ENCODE measurements at regions not wholly inside any gene's neighbourhood (a gene's known extent, or its start where the extent isn't known, plus 50 kb on each side); places are given as distances from the start of the nearest gene placed in this dataset.

DNA sequence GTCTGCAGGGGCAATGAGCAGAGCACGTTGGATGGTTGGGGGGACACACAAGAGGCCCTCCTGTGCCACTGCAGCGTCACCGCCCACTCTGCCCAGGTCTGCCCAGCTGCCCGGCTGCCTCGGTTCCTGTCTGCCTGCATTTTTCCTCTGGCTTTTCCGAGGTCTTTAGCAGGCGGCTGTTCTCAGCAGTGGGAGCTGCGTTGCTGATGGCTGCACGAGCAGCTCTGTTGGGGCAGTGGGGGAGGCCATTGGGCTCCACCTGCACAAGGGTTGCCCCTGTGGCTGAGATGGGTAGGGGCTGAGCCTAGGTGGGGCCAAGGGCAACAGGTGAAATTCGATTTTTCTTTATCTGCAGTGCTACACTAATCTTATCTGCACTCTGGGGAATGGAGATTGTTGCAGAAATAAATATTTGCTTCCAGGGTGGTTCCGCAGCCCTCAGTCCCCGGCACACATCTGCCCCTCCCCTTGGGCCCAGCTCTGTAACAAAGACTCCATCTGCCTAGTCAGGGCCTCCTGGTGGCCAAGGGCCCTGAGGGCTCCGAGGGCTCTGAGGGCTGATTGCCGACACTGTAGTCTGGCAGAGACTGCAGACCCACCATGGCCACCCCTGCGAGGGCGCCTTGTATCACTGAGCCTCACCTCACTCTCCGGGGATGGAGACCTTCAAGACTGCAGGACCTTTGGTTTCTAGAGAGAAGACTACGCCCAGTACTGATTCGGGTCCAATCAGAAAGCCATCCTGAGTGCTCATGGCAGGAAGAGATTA is 141.7 kb upstream of the SHH start (continued):
- TF ChIP-seq, protein P1, sequence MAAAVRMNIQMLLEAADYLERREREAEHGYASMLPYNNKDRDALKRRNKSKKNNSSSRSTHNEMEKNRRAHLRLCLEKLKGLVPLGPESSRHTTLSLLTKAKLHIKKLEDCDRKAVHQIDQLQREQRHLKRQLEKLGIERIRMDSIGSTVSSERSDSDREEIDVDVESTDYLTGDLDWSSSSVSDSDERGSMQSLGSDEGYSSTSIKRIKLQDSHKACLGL (CRISPR knock-in tag; IDR thresholded peaks at IDR 0.05): no peak
- TF ChIP-seq ZNF549 (CRISPR knock-in tag; IDR thresholded peaks at IDR 0.05): no peak
- TF ChIP-seq MTA1 (CRISPR knock-in tag; IDR thresholded peaks at IDR 0.05; ENCODE audit: borderline replicate concordance): peak; percentile 92; the same call in 1 of the 2 replicates
- TF ChIP-seq ZNF552 (CRISPR knock-in tag; IDR thresholded peaks at IDR 0.05; ENCODE audit: borderline replicate concordance): no peak
- TF ChIP-seq ZNF251 (CRISPR knock-in tag; IDR thresholded peaks at IDR 0.05): no peak
- TF ChIP-seq SOX5 (CRISPR knock-in tag; IDR thresholded peaks at IDR 0.05; ENCODE audit: borderline replicate concordance): peak; percentile 72; the same call in 1 of the 2 replicates
- no peak for TF ChIP-seq ISX (CRISPR knock-in tag; conservative IDR thresholded peaks at IDR 0.05)
- no peak for TF ChIP-seq ZC3H13 (CRISPR knock-in tag; IDR thresholded peaks at IDR 0.05)
- TF ChIP-seq, protein P2, sequence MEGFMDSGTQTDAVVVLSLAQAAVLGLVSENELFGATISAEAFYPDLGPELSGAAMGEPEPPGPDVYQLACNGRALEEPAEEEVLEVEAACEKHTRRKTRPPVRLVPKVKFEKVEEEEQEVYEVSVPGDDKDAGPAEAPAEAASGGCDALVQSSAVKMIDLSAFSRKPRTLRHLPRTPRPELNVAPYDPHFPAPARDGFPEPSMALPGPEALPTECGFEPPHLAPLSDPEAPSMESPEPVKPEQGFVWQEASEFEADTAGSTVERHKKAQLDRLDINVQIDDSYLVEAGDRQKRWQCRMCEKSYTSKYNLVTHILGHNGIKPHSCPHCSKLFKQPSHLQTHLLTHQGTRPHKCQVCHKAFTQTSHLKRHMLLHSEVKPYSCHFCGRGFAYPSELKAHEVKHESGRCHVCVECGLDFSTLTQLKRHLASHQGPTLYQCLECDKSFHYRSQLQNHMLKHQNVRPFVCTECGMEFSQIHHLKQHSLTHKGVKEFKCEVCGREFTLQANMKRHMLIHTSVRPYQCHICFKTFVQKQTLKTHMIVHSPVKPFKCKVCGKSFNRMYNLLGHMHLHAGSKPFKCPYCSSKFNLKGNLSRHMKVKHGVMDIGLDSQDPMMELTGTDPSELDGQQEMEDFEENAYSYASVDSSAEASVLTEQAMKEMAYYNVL (CRISPR knock-in tag; IDR thresholded peaks at IDR 0.05; ENCODE audit: borderline replicate concordance): peak; percentile 49; the same call in 1 of the 2 replicates
- TF ChIP-seq FIP1L1 (IDR thresholded peaks at IDR 0.05; ENCODE audit: borderline replicate concordance, insufficient read depth, low read depth, low read length): no peak
- no peak for TF ChIP-seq ZNF432 (CRISPR knock-in tag; IDR thresholded peaks at IDR 0.05; ENCODE audit: borderline replicate concordance)
- TF ChIP-seq KDM6A (CRISPR knock-in tag; IDR thresholded peaks at IDR 0.05; ENCODE audit: low read depth): no peak; the same call in 1 of the 2 replicates
- 0 out of 2 replicates have a peak, but pooled peaks have one; percentile 27 for TF ChIP-seq ZNF136 (CRISPR knock-in tag; IDR thresholded peaks at IDR 0.05; ENCODE audit: low read depth)
- no peak for TF ChIP-seq CHCHD3 (CRISPR knock-in tag; IDR thresholded peaks at IDR 0.05)
- TF ChIP-seq, protein P3, sequence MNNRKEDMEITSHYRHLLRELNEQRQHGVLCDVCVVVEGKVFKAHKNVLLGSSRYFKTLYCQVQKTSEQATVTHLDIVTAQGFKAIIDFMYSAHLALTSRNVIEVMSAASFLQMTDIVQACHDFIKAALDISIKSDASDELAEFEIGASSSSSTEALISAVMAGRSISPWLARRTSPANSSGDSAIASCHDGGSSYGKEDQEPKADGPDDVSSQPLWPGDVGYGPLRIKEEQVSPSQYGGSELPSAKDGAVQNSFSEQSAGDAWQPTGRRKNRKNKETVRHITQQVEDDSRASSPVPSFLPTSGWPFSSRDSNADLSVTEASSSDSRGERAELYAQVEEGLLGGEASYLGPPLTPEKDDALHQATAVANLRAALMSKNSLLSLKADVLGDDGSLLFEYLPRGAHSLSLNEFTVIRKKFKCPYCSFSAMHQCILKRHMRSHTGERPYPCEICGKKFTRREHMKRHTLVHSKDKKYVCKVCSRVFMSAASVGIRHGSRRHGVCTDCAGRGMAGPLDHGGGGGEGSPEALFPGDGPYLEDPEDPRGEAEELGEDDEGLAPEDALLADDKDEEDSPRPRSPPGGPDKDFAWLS (CRISPR knock-in tag; IDR thresholded peaks at IDR 0.05; ENCODE audit: borderline replicate concordance): no peak
- peak; percentile 67; the same call in 1 of the 2 replicates for TF ChIP-seq HDAC2 (CRISPR knock-in tag; IDR thresholded peaks at IDR 0.05)
- TF ChIP-seq ZFP36 (IDR thresholded peaks at IDR 0.05; ENCODE audit: borderline replicate concordance, low read depth, low read length, partially characterized antibody): no peak
- TF ChIP-seq GTF2F1 (IDR thresholded peaks at IDR 0.05; ENCODE audit: low read length): no peak
- TF ChIP-seq ZNF414 (CRISPR knock-in tag; IDR thresholded peaks at IDR 0.05): no peak
- TF ChIP-seq MEIS2 (CRISPR knock-in tag; IDR thresholded peaks at IDR 0.05): 0 out of 2 replicates have a peak, but pooled peaks have one; percentile 66
- TF ChIP-seq, protein P4, sequence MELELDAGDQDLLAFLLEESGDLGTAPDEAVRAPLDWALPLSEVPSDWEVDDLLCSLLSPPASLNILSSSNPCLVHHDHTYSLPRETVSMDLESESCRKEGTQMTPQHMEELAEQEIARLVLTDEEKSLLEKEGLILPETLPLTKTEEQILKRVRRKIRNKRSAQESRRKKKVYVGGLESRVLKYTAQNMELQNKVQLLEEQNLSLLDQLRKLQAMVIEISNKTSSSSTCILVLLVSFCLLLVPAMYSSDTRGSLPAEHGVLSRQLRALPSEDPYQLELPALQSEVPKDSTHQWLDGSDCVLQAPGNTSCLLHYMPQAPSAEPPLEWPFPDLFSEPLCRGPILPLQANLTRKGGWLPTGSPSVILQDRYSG (CRISPR knock-in tag; IDR thresholded peaks at IDR 0.05): no peak
- TF ChIP-seq ZNF567 (CRISPR knock-in tag; IDR thresholded peaks at IDR 0.05; ENCODE audit: borderline replicate concordance): 0 out of 2 replicates have a peak, but pooled peaks have one; percentile 25

All from HepG2 (cell line).